ENCODE measurements at regions not wholly inside any gene's neighbourhood (a gene's known extent, or its start where the extent isn't known, plus 50 kb on each side); places are given as distances from the start of the nearest gene placed in this dataset.
A peak's percentile ranks its signal among the peaks of the same experiment; 100 is the strongest.

DNA sequence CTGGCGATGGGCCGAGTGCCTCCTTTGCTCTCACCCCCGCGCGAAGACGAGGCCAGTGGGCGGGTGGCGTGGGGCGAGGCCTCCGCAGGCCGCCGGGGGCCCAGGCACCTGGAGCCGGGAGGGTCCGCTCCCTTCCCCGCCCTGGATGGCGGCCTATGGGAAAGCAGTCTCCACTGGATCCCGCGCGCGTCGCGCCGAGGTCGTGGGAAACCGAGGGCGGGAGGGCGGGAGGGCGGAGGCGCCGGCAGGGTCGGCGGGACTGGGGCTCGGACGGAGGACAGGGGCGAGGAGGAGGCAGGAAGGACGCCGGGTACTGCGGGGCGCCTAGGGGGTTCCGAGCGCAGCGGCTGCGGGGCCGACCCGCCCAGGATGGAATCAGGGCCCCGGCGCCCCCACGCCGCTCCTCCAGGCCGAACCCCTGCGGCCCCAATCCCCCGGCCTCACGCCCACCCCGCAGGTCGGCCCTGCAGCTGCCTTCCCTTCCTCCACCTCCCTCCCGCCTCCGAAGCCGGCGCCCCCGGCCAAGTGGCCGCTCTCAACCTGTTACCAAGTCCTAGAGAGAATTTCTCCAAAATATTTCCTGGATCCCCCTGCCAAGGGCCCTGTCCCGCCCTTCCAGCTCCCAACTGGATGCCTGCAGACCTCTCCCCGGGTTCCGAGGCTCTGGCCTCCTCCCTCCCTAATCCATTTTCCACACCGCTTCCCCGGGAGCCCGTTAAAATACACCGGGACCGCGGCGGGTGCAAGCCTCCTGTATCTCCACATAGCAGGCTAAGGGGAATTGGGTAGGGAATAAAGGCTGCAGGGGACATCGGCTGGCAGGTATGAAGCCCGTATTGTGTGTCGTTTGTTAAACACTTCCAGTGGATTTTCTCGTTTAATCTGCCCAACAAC is 146.3 kb downstream of the ERCC6L2 start:
- Histone ChIP-seq H2AFZ (ENCODE audit: low read length, unreplicated experiment) (peak overlapping the region; percentile 58), H3K27ac (ENCODE audit: low read depth, low read length) (no peak overlapping the region), H3K79me2 (ENCODE audit: control insufficient read depth, insufficient read depth, low read length, unreplicated experiment) (no peaks in the 10 kb centered on the region), H3K4me3 (ENCODE audit: low read depth, low read length) (peak overlapping the region; percentile 79), H3K4me1 (ENCODE audit: control insufficient read depth, insufficient read depth, low read length, unreplicated experiment) (no peaks in the 10 kb centered on the region), H3K36me3 (ENCODE audit: insufficient read depth, low read length) (no peaks in the 10 kb centered on the region), H3K27me3 (ENCODE audit: insufficient read depth, low read length) (peaks cover 61% of the 10 kb centered on the region)

DNA sequence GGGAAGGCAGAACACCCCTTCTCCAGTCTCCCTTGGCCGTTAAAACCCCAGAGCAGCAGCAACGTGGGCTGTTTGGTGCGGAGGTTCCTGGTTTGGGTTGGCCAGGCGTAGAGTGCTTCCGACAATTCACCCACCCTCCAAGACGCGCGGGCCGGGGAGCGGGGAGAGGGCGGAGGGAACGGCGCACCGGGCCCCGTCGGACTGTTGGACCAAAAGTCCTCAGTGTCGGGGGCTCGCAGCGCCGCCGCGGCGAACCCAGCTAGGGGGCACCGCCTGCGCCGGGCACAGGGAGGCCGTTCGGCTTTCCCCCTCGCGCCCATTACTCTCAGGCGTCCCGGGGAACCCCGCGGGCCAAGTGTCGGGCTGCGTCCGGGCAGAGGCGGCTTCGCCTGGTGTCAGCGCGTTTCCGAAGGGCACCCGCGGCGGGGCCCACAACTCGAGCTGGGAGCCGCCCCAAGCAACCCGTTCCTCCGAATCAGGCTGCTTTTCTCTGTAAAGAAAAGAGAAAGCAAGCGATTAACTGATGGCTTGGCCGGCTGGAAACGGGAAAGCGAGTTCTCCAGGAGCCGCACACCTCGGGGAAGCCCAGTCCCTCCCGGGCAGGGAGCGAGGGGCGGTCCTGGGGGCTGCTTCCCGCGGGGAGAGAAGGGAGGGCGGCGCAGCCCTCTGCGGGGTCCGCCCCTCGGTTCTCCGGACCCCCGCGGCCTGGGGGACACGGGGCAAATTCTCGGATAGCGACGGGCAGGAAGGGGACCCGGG is 145.5 kb downstream of the ERCC6L2 start:
- Histone ChIP-seq H3K4me1 (ENCODE audit: control insufficient read depth, insufficient read depth, low read length, unreplicated experiment) (no peaks in the 10 kb centered on the region), H2AFZ (ENCODE audit: low read length, unreplicated experiment) (peak overlapping the region; percentile 58), H3K4me3 (ENCODE audit: low read depth, low read length) (peak overlapping the region; percentile 79), H3K36me3 (ENCODE audit: insufficient read depth, low read length) (no peaks in the 10 kb centered on the region), H3K79me2 (ENCODE audit: control insufficient read depth, insufficient read depth, low read length, unreplicated experiment) (no peaks in the 10 kb centered on the region), H3K27ac (ENCODE audit: low read depth, low read length) (no peak overlapping the region), H3K27me3 (ENCODE audit: insufficient read depth, low read length) (peaks cover 56% of the 10 kb centered on the region)

DNA sequence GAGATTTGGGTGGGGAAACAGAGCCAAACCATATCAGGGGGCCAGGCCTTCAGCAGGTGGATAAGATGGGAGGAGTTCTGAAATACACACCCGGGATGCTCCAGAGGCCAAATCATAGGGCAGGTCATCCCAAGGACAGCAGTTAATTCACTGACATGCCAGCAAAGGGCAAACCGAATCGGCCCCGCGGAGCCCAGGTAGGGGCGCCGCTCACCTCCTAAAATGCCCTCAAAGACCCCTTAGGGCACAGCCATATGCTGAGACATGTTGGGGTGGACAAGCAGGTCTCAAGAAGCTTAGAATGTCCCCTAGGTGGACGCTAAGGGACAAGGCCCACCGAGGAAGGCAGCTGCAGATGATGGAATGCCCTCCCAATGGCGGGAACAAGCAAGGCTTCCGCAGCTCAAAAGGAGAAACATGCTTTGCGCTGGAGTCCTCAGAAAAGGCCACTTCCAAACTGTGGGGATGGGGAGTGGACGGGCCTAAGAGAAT is 144.9 kb downstream of the ERCC6L2 start:
- peaks cover 52% of the 10 kb centered on the region for H3K27me3 ChIP-seq (ENCODE audit: insufficient read depth, low read length)
- no peak overlapping the region for H2AFZ ChIP-seq (ENCODE audit: low read length, unreplicated experiment)
- H3K36me3 ChIP-seq (ENCODE audit: insufficient read depth, low read length) = no peaks in the 10 kb centered on the region
- H3K79me2 ChIP-seq (ENCODE audit: control insufficient read depth, insufficient read depth, low read length, unreplicated experiment) = no peaks in the 10 kb centered on the region
- H3K4me3 ChIP-seq (ENCODE audit: low read depth, low read length) = peak overlapping the region; percentile 79; the same call in 1 of the 2 replicates
- H3K4me1 ChIP-seq (ENCODE audit: control insufficient read depth, insufficient read depth, low read length, unreplicated experiment) = no peaks in the 10 kb centered on the region
- no peak overlapping the region for H3K27ac ChIP-seq (ENCODE audit: low read depth, low read length)
